GM23338 (cell line): ENCODE measurements at regions not wholly inside any gene's neighbourhood (a gene's known extent, or its start where the extent isn't known, plus 50 kb on each side); places are given as distances from the start of the nearest gene placed in this dataset.

Source experiments
- ATAC-seq: fragments of 200-7000 bp; cut with Tn5 transposase; 3 replicates; pipeline ENCODE4 v1.9.1; 2020
- DNase-seq: peaks from one replicate; pipeline ENCODE4 v3.0.0-alpha.2; 2015; ENCODE audit warnings: low spot score
- H2AFZ ChIP-seq: fragments of 200-600 bp; sonication (generic); 2 replicates; pipeline ENCODE4 v1.8.0; 2016; ENCODE audit warnings: antibody characterized with exemption, mild to moderate bottlenecking, moderate library complexity
- H3F3A ChIP-seq: fragments of 200-600 bp; sonication (generic); replicated peaks from 2 replicates; pipeline ENCODE4 v1.8.0; 2017; ENCODE audit warnings: antibody characterized with exemption, mixed run types, low read depth
- H3K27ac ChIP-seq: fragments of 200-600 bp; sonication (generic); 2 replicates; pipeline ENCODE4 v1.6.1; 2016; ENCODE audit warnings: low read depth
- H3K27me3 ChIP-seq: fragments of 200-600 bp; sonication (generic); 2 replicates; pipeline ENCODE4 v1.8.0; 2016; ENCODE audit warnings: mild to moderate bottlenecking, mixed run types, moderate library complexity; ENCODE audit not compliant: insufficient read depth
- H3K36me3 ChIP-seq: fragments of 200-600 bp; sonication (generic); 2 replicates; pipeline ENCODE4 v1.8.0; 2016; ENCODE audit warnings: mild to moderate bottlenecking; ENCODE audit not compliant: insufficient read depth
- H3K4me1 ChIP-seq: fragments of 200-600 bp; sonication (generic); 2 replicates; pipeline ENCODE4 v1.8.0; 2016; ENCODE audit warnings: mild to moderate bottlenecking, moderate library complexity; ENCODE audit not compliant: insufficient read depth
- H3K4me2 ChIP-seq: fragments of 200-600 bp; sonication (generic); 2 replicates; pipeline ENCODE4 v1.7.1; 2017; ENCODE audit warnings: mixed run types
- H3K4me3 ChIP-seq: fragments of 200-600 bp; sonication (generic); 2 replicates; pipeline ENCODE4 v1.6.1; 2016; ENCODE audit warnings: mixed run types
- H3K79me2 ChIP-seq: fragments of 200-600 bp; sonication (generic); replicated peaks from 2 replicates; pipeline ENCODE4 v1.8.0; 2017; ENCODE audit warnings: mild to moderate bottlenecking; ENCODE audit not compliant: insufficient read depth
- H3K9me2 ChIP-seq: fragments of 200-600 bp; sonication (generic); 2 replicates; pipeline ENCODE4 v1.8.0; 2017; ENCODE audit not compliant: insufficient read depth
- H4K20me1 ChIP-seq: fragments of 200-600 bp; sonication (generic); replicated peaks from 2 replicates; pipeline ENCODE4 v1.8.0; 2017; ENCODE audit warnings: mild to moderate bottlenecking; ENCODE audit not compliant: insufficient read depth
- H3K27ac Mint-ChIP-seq: 2 replicates; pipeline ENCODE4 v1.8.0; 2020; ENCODE audit warnings: inconsistent platforms, mild to moderate bottlenecking, moderate library complexity, mixed read lengths
- H3K27me3 Mint-ChIP-seq: 3 replicates; pipeline ENCODE4 v1.8.0; 2022; ENCODE audit warnings: low read depth, mild to moderate bottlenecking, moderate library complexity, mixed read lengths, inconsistent platforms; ENCODE audit not compliant: insufficient read depth, poor library complexity
- H3K36me3 Mint-ChIP-seq: 3 replicates; pipeline ENCODE4 v1.8.0; 2021; ENCODE audit warnings: low read depth, mild to moderate bottlenecking, inconsistent platforms, moderate library complexity, mixed read lengths
- H3K4me1 Mint-ChIP-seq: 3 replicates; pipeline ENCODE4 v1.8.0; 2020; ENCODE audit warnings: mild to moderate bottlenecking, inconsistent platforms, mixed read lengths
- H3K4me3 Mint-ChIP-seq: 3 replicates; pipeline ENCODE4 v1.8.0; 2021; ENCODE audit warnings: moderate library complexity, mild to moderate bottlenecking, inconsistent platforms, mixed read lengths
- H3K9me3 Mint-ChIP-seq: 3 replicates; pipeline ENCODE4 v1.8.0; 2020; ENCODE audit warnings: moderate library complexity, mild to moderate bottlenecking, inconsistent platforms, mixed read lengths
- CREB1 ChIP-seq: fragments of 250-450 bp; sonication (Bioruptor Pico); IDR thresholded peaks from 2 replicates; pipeline ENCODE4 v1.5.0; 2020; ENCODE audit warnings: low read depth, mild to moderate bottlenecking, moderate library complexity
- CTCF ChIP-seq, 2 experiments: fragments of 200-600 bp in 1 of 2; sonication (generic) in 1 of 2; conservative IDR thresholded peaks; 2 replicates each; pipeline versions ENCODE4 v1.5.1 to v1.6.1; 2016 to 2017; ENCODE audit warnings: antibody characterized with exemption in 2 of 2, low read depth in 2 of 2, mild to moderate bottlenecking in 2 of 2, moderate library complexity in 1 of 2
- ETS1 ChIP-seq: IDR thresholded peaks from 2 replicates; pipeline ENCODE4 v1.6.1; 2016; ENCODE audit warnings: antibody characterized with exemption
- EZH2 ChIP-seq: fragments of 200-600 bp; sonication (generic); IDR thresholded peaks from one replicate; pipeline ENCODE4 v1.8.0; 2017; ENCODE audit warnings: antibody characterized with exemption, mild to moderate bottlenecking, low read depth; ENCODE audit not compliant: unreplicated experiment
- EZH2phosphoT487 ChIP-seq: fragments of 200-600 bp; sonication (generic); IDR thresholded peaks from one replicate; pipeline ENCODE4 v1.8.1; 2018; ENCODE audit warnings: antibody characterized with exemption; ENCODE audit not compliant: unreplicated experiment
- JUNB ChIP-seq: IDR thresholded peaks from one replicate; pipeline ENCODE4 v1.6.1; 2016; ENCODE audit warnings: antibody characterized with exemption; ENCODE audit not compliant: unreplicated experiment
- NANOG ChIP-seq: IDR thresholded peaks from 2 replicates; pipeline ENCODE4 v1.6.1; 2016; ENCODE audit warnings: antibody characterized with exemption, borderline replicate concordance
- POLR2AphosphoS5 ChIP-seq: IDR thresholded peaks from 2 replicates; pipeline ENCODE4 v1.6.1; 2016; ENCODE audit warnings: antibody characterized with exemption, low read depth
- REST ChIP-seq: IDR thresholded peaks from one replicate; pipeline ENCODE4 v1.6.1; 2018; ENCODE audit warnings: antibody characterized with exemption; ENCODE audit not compliant: unreplicated experiment
- STAT1 ChIP-seq: IDR thresholded peaks from one replicate; pipeline ENCODE4 v1.6.1; 2016; ENCODE audit warnings: antibody characterized with exemption; ENCODE audit not compliant: unreplicated experiment
- ZNF114 ChIP-seq: fragments of 250-450 bp; sonication (Bioruptor Pico); IDR thresholded peaks from 2 replicates; pipeline ENCODE4 v1.5.0; 2020; ENCODE audit warnings: mild to moderate bottlenecking, moderate library complexity
- ZNF331 ChIP-seq: fragments of 250-450 bp; sonication (Bioruptor Pico); IDR thresholded peaks from 2 replicates; pipeline ENCODE4 v1.5.0; 2020; ENCODE audit warnings: low read depth, mild to moderate bottlenecking, moderate library complexity
- TF ChIP-seq, protein P1 (sequence below): fragments of 250-450 bp; sonication (Bioruptor Pico); IDR thresholded peaks from 2 replicates; pipeline ENCODE4 v1.5.0; 2020; ENCODE audit warnings: mild to moderate bottlenecking, moderate library complexity

DNA sequence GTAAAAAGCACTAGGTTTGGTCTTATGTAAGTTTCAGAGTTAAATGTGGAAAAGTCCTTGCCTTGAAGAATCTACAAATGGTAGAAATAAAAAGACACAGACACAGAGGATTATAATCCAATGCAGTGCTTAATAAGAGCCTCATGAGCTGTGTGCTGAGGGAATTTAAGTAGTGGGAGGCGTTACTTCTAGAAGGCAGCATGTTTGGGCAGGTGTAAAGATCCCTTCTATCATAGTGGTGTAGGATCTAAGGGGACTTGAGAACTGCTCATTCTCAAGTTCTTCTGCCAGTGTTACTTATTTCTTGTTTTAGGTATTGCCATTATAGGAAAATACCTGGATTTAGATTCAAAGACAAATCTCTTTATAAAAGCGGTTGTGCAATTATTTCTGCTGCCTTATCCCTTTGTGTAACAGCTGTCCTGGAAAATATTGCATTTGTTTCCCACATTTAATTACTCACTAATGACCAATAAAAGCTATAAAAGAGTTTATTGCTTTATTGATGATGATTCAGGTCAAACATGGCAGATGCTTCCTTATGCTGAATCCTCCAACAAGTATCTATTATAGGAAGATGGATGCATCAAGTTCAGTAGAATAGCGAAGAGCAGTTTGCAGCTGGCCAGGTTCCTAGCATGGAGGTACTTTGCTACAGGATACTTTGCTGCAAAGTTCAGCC lies 132.5 kb upstream of the IVNS1ABP start:
- DNase-seq (no peak), ATAC-seq (no peak)
- Mint-ChIP-seq H3K27ac (no peak overlapping the region), H3K9me3 (no peaks in the 10 kb centered on the region; the same call in 2 of the 3 replicates), H3K4me1 (no peaks in the 10 kb centered on the region), H3K27me3 (no peaks in the 10 kb centered on the region), H3K4me3 (no peak overlapping the region), H3K36me3 (no peaks in the 10 kb centered on the region)
- H3K79me2 ChIP-seq = no peaks in the 10 kb centered on the region
- no peak overlapping the region for H3K4me2 ChIP-seq
- H3K36me3 ChIP-seq = no peaks in the 10 kb centered on the region
- no peak overlapping the region for H3K27ac ChIP-seq
- TF ChIP-seq ZNF331 (CRISPR knock-in tag) (no peak), CREB1 (CRISPR knock-in tag) (no peak), POLR2AphosphoS5 (no peak), STAT1 (no peak), ETS1 (no peak), EZH2phosphoT487 (no peak), CTCF (conservative IDR thresholded peaks at IDR 0.05; ENCODE audit: low read depth in 2 of 2) (no peak), JUNB (no peak), NANOG (no peak), ZNF114 (CRISPR knock-in tag) (no peak), EZH2 (no peak), REST (no peak)
- TF ChIP-seq, protein P1, sequence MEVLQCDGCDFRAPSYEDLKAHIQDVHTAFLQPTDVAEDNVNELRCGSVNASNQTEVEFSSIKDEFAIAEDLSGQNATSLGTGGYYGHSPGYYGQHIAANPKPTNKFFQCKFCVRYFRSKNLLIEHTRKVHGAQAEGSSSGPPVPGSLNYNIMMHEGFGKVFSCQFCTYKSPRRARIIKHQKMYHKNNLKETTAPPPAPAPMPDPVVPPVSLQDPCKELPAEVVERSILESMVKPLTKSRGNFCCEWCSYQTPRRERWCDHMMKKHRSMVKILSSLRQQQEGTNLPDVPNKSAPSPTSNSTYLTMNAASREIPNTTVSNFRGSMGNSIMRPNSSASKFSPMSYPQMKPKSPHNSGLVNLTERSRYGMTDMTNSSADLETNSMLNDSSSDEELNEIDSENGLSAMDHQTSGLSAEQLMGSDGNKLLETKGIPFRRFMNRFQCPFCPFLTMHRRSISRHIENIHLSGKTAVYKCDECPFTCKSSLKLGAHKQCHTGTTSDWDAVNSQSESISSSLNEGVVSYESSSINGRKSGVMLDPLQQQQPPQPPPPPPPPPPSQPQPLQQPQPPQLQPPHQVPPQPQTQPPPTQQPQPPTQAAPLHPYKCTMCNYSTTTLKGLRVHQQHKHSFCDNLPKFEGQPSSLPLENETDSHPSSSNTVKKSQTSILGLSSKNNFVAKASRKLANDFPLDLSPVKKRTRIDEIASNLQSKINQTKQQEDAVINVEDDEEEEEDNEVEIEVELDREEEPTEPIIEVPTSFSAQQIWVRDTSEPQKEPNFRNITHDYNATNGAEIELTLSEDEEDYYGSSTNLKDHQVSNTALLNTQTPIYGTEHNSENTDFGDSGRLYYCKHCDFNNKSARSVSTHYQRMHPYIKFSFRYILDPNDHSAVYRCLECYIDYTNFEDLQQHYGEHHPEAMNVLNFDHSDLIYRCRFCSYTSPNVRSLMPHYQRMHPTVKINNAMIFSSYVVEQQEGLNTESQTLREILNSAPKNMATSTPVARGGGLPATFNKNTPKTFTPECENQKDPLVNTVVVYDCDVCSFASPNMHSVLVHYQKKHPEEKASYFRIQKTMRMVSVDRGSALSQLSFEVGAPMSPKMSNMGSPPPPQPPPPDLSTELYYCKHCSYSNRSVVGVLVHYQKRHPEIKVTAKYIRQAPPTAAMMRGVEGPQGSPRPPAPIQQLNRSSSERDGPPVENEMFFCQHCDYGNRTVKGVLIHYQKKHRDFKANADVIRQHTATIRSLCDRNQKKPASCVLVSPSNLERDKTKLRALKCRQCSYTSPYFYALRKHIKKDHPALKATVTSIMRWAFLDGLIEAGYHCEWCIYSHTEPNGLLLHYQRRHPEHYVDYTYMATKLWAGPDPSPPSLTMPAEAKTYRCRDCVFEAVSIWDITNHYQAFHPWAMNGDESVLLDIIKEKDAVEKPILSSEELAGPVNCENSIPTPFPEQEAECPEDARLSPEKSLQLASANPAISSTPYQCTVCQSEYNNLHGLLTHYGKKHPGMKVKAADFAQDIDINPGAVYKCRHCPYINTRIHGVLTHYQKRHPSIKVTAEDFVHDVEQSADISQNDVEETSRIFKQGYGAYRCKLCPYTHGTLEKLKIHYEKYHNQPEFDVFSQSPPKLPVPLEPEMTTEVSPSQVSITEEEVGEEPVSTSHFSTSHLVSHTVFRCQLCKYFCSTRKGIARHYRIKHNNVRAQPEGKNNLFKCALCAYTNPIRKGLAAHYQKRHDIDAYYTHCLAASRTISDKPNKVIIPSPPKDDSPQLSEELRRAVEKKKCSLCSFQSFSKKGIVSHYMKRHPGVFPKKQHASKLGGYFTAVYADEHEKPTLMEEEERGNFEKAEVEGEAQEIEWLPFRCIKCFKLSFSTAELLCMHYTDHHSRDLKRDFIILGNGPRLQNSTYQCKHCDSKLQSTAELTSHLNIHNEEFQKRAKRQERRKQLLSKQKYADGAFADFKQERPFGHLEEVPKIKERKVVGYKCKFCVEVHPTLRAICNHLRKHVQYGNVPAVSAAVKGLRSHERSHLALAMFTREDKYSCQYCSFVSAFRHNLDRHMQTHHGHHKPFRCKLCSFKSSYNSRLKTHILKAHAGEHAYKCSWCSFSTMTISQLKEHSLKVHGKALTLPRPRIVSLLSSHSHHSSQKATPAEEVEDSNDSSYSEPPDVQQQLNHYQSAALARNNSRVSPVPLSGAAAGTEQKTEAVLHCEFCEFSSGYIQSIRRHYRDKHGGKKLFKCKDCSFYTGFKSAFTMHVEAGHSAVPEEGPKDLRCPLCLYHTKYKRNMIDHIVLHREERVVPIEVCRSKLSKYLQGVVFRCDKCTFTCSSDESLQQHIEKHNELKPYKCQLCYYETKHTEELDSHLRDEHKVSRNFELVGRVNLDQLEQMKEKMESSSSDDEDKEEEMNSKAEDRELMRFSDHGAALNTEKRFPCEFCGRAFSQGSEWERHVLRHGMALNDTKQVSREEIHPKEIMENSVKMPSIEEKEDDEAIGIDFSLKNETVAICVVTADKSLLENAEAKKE (CRISPR knock-in tag) = no peak
- H3K9me2 ChIP-seq = peaks cover 12% of the 10 kb centered on the region
- no peak overlapping the region for H3K4me3 ChIP-seq
- no peak overlapping the region for H2AFZ ChIP-seq
- H3K4me1 ChIP-seq = no peaks in the 10 kb centered on the region
- H3K27me3 ChIP-seq = no peaks in the 10 kb centered on the region
- H4K20me1 ChIP-seq = no peaks in the 10 kb centered on the region
- no peaks in the 10 kb centered on the region for H3F3A ChIP-seq
